GM18867 (cell line): ENCODE measurements at regions not wholly inside any gene's neighbourhood (a gene's known extent, or its start where the extent isn't known, plus 50 kb on each side); places are given as distances from the start of the nearest gene placed in this dataset.

Experiments
- ATAC-seq: cut with Tn5 transposase; IDR thresholded peaks from one replicate; pipeline ENCODE4 v1.9.1; 2021; ENCODE audit warnings: mild to moderate bottlenecking, moderate library complexity; ENCODE audit not compliant: unreplicated experiment

GRCh38 chr5:33312571-33313549 is 127.9 kb upstream of the TARS1 start:
- ATAC-seq, result no peak

- no peak for ATAC-seq
Measured at GRCh38 chr5:33315189-33315588, 125.6 kb upstream of the TARS1 start.

- no peak for ATAC-seq
Measured at GRCh38 chr5:33316773-33317172, 124.0 kb upstream of the TARS1 start.

- ATAC-seq, result no peak
Measured at GRCh38 chr5:33317271-33317670, 123.5 kb upstream of the TARS1 start.

GRCh38 chr5:33319151-33319550 is 121.6 kb upstream of the TARS1 start:
- no peak for ATAC-seq

- ATAC-seq, result no peak
Measured at GRCh38 chr5:33319841-33320240, 120.9 kb upstream of the TARS1 start.

GRCh38 chr5:33321026-33321425 is 119.7 kb upstream of the TARS1 start:
- ATAC-seq, result no peak

GRCh38 chr5:33322632-33323031 is 118.1 kb upstream of the TARS1 start:
- no peak for ATAC-seq

- ATAC-seq, result no peak
Measured at GRCh38 chr5:33324667-33325307, 116.0 kb upstream of the TARS1 start.

GRCh38 chr5:33328818-33329217 is 111.9 kb upstream of the TARS1 start:
- ATAC-seq, result no peak

- ATAC-seq, result no peak
Measured at GRCh38 chr5:33329891-33330290, 110.9 kb upstream of the TARS1 start.

- no peak for ATAC-seq
Measured at GRCh38 chr5:33330426-33330825, 110.3 kb upstream of the TARS1 start.

- ATAC-seq, result no peak
Measured at GRCh38 chr5:33330992-33331391, 109.8 kb upstream of the TARS1 start.

- ATAC-seq, result no peak
Measured at GRCh38 chr5:33332804-33333203, 108.0 kb upstream of the TARS1 start.

- ATAC-seq, result no peak
Measured at GRCh38 chr5:33334829-33335228, 105.9 kb upstream of the TARS1 start.

GRCh38 chr5:33336891-33337636 is 103.7 kb upstream of the TARS1 start:
- no peak for ATAC-seq

- no peak for ATAC-seq
Measured at GRCh38 chr5:33337637-33337992, 103.2 kb upstream of the TARS1 start.

GRCh38 chr5:33338336-33339110 is 102.2 kb upstream of the TARS1 start:
- no peak for ATAC-seq

GRCh38 chr5:33339413-33339812 is 101.4 kb upstream of the TARS1 start:
- no peak for ATAC-seq

GRCh38 chr5:33340195-33340594 is 100.6 kb upstream of the TARS1 start:
- ATAC-seq, result no peak

GRCh38 chr5:33341351-33341750 is 99.4 kb upstream of the TARS1 start:
- ATAC-seq, result no peak
